H9 (cell line): ENCODE measurements at regions not wholly inside any gene's neighbourhood (a gene's known extent, or its start where the extent isn't known, plus 50 kb on each side); places are given as distances from the start of the nearest gene placed in this dataset.

ENCODE experiments used
- DNase-seq: peaks from one replicate; pipeline ENCODE4 v3.0.0-alpha.2; 2017
- H2AFZ ChIP-seq: one replicate; pipeline ENCODE4 v1.6.1; 2013; ENCODE audit warnings: mild to moderate bottlenecking, low read length, control low read depth, moderate library complexity
- H2AK5ac ChIP-seq: 2 replicates; pipeline ENCODE4 v1.6.1; 2013; ENCODE audit warnings: low read length, control low read depth, mixed read lengths; ENCODE audit not compliant: insufficient read length
- H2BK120ac ChIP-seq: one replicate; pipeline ENCODE4 v1.6.1; 2013; ENCODE audit warnings: low read depth, mild to moderate bottlenecking, low read length, control low read depth, inconsistent platforms; ENCODE audit not compliant: poor library complexity, severe bottlenecking
- H2BK12ac ChIP-seq: 2 replicates; pipeline ENCODE4 v1.6.1; 2013; ENCODE audit warnings: low read length, control low read depth, mixed read lengths, low read depth; ENCODE audit not compliant: insufficient read length
- H2BK15ac ChIP-seq: 2 replicates; pipeline ENCODE4 v1.6.1; 2013; ENCODE audit warnings: low read depth, low read length, control low read depth
- H2BK20ac ChIP-seq: one replicate; pipeline ENCODE4 v1.6.1; 2013; ENCODE audit warnings: low read depth, mild to moderate bottlenecking, low read length, control low read depth, inconsistent platforms; ENCODE audit not compliant: poor library complexity, severe bottlenecking
- H2BK5ac ChIP-seq: 2 replicates; pipeline ENCODE4 v1.6.1; 2013; ENCODE audit warnings: low read length, control low read depth, mixed read lengths; ENCODE audit not compliant: insufficient read length
- H3K14ac ChIP-seq: 2 replicates; pipeline ENCODE4 v1.6.1; 2013; ENCODE audit warnings: low read length, control low read depth; ENCODE audit not compliant: insufficient read depth
- H3K18ac ChIP-seq: 2 replicates; pipeline ENCODE4 v1.6.1; 2013; ENCODE audit warnings: low read depth, mild to moderate bottlenecking, mixed read lengths, low read length, control low read depth; ENCODE audit not compliant: insufficient read length
- H3K23ac ChIP-seq: 2 replicates; pipeline ENCODE4 v1.6.1; 2013; ENCODE audit warnings: low read length, control low read depth, mixed read lengths, low read depth; ENCODE audit not compliant: insufficient read length
- H3K23me2 ChIP-seq: 2 replicates; pipeline ENCODE4 v1.6.1; 2013; ENCODE audit warnings: low read depth, mild to moderate bottlenecking, mixed read lengths, low read length, control low read depth; ENCODE audit not compliant: insufficient read length, poor library complexity, severe bottlenecking
- H3K27ac ChIP-seq: 2 replicates; pipeline ENCODE4 v1.5.1; 2013; ENCODE audit warnings: low read length, control low read depth, mixed read lengths, low read depth; ENCODE audit not compliant: insufficient read length
- H3K27me3 ChIP-seq: 2 replicates; pipeline ENCODE4 v1.6.1; 2013; ENCODE audit warnings: low read length, control low read depth, inconsistent platforms; ENCODE audit not compliant: insufficient read depth
- H3K4ac ChIP-seq: 2 replicates; pipeline ENCODE4 v1.6.1; 2013; ENCODE audit warnings: low read depth, mild to moderate bottlenecking, control low read depth, inconsistent platforms, low read length, moderate library complexity
- H3K4me1 ChIP-seq: 2 replicates; pipeline ENCODE4 v1.6.1; 2013; ENCODE audit warnings: low read length, control low read depth, inconsistent platforms; ENCODE audit not compliant: insufficient read depth
- H3K4me2 ChIP-seq: 2 replicates; pipeline ENCODE4 v1.6.1; 2013; ENCODE audit warnings: low read length, control low read depth, mixed read lengths; ENCODE audit not compliant: insufficient read length, insufficient read depth
- H3K56ac ChIP-seq: 2 replicates; pipeline ENCODE4 v1.6.1; 2013; ENCODE audit warnings: low read depth, mild to moderate bottlenecking, mixed read lengths, low read length, control low read depth; ENCODE audit not compliant: insufficient read length
- H3K79me1 ChIP-seq: 2 replicates; pipeline ENCODE4 v1.6.1; 2013; ENCODE audit warnings: low read depth, mild to moderate bottlenecking, moderate library complexity, low read length, control low read depth, inconsistent platforms; ENCODE audit not compliant: insufficient read depth, poor library complexity, severe bottlenecking
- H3K79me2 ChIP-seq: 2 replicates; pipeline ENCODE4 v1.6.1; 2013; ENCODE audit warnings: low read length, control low read depth, inconsistent platforms; ENCODE audit not compliant: insufficient read depth
- H3K9ac ChIP-seq: 2 replicates; pipeline ENCODE4 v1.6.1; 2013; ENCODE audit warnings: low read length, control low read depth, mixed read lengths; ENCODE audit not compliant: insufficient read length; ENCODE audit errors: extremely low read depth
- H3K9me3 ChIP-seq: one replicate; pipeline ENCODE4 v1.6.1; 2013; ENCODE audit warnings: low read depth, low read length, inconsistent platforms; ENCODE audit not compliant: control insufficient read depth
- H3T11ph ChIP-seq: one replicate; pipeline ENCODE4 v1.6.1; 2013; ENCODE audit warnings: mild to moderate bottlenecking, low read length, control low read depth, inconsistent platforms
- H4K20me1 ChIP-seq: one replicate; pipeline ENCODE4 v1.6.1; 2013; ENCODE audit not compliant: control insufficient read depth, insufficient read length, insufficient read depth
- H4K5ac ChIP-seq: 2 replicates; pipeline ENCODE4 v1.6.1; 2013; ENCODE audit warnings: low read depth, mild to moderate bottlenecking, mixed read lengths, low read length, control low read depth; ENCODE audit not compliant: insufficient read length
- H4K8ac ChIP-seq: replicated peaks from 2 replicates; pipeline ENCODE4 v1.6.1; 2013; ENCODE audit warnings: low read length, control low read depth, mixed read lengths, low read depth; ENCODE audit not compliant: insufficient read length
- H4K91ac ChIP-seq: 2 replicates; pipeline ENCODE4 v1.6.1; 2013; ENCODE audit warnings: low read depth, mild to moderate bottlenecking, moderate library complexity, mixed read lengths, low read length, control low read depth; ENCODE audit not compliant: insufficient read length
- H3K27ac Mint-ChIP-seq, 3 experiments: 2 replicates in 2 of 3; 3 replicates in 1 of 3; pipeline ENCODE4 v1.8.0; 2020 to 2021; ENCODE audit warnings: mixed read lengths in 3 of 3, mild to moderate bottlenecking in 1 of 3, moderate library complexity in 1 of 3
- H3K27me3 Mint-ChIP-seq: 2 replicates; pipeline ENCODE4 v1.8.0; 2021; ENCODE audit warnings: low read depth, mild to moderate bottlenecking, moderate library complexity, mixed read lengths
- H3K36me3 Mint-ChIP-seq, 3 experiments: 2 replicates in 2 of 3; 3 replicates in 1 of 3; pipeline ENCODE4 v1.8.0; 2020 to 2021; ENCODE audit warnings: low read depth in 3 of 3, mixed read lengths in 3 of 3; ENCODE audit not compliant: insufficient read depth in 1 of 3
- H3K4me1 Mint-ChIP-seq, 2 experiments: 2 replicates each; pipeline ENCODE4 v1.8.0; 2020; ENCODE audit warnings: mixed read lengths in 2 of 2
- H3K4me3 Mint-ChIP-seq, 2 experiments: 2 replicates in 1 of 2; 3 replicates in 1 of 2; pipeline ENCODE4 v1.8.0; 2020 to 2021; ENCODE audit warnings: mild to moderate bottlenecking in 2 of 2, mixed read lengths in 2 of 2, moderate library complexity in 1 of 2
- H3K9me3 Mint-ChIP-seq, 2 experiments: 2 replicates in 1 of 2; 3 replicates in 1 of 2; pipeline ENCODE4 v1.8.0; 2020; ENCODE audit warnings: mild to moderate bottlenecking in 2 of 2, mixed read lengths in 2 of 2, moderate library complexity in 1 of 2
- CTCF ChIP-seq: fragments of 200-600 bp; sonication (generic); conservative IDR thresholded peaks from 3 replicates; pipeline ENCODE4 v1.8.0; 2021; ENCODE audit warnings: antibody characterized with exemption, mild to moderate bottlenecking

- Histone ChIP-seq H4K5ac (no peak overlapping the region), H2BK5ac (no peak overlapping the region), H4K91ac (no peak overlapping the region), H3K79me1 (no peaks in the 10 kb centered on the region), H3K27me3 (no peaks in the 10 kb centered on the region), H4K8ac (no peak overlapping the region), H3T11ph (no peak overlapping the region), H3K23ac (no peak overlapping the region), H3K27ac (no peak overlapping the region), H3K4ac (no peak overlapping the region), H2BK12ac (no peak overlapping the region), H3K9ac (no peak overlapping the region), H3K18ac (no peak overlapping the region), H3K4me2 (no peak overlapping the region), H2BK20ac (no peak overlapping the region), H3K56ac (no peak overlapping the region), H2BK120ac (no peak overlapping the region), H3K79me2 (no peaks in the 10 kb centered on the region), H3K14ac (no peak overlapping the region), H3K4me1 (no peaks in the 10 kb centered on the region), H3K23me2 (no peaks in the 10 kb centered on the region), H2BK15ac (no peak overlapping the region), H2AFZ (no peak overlapping the region), H3K9me3 (no peaks in the 10 kb centered on the region), H2AK5ac (no peak overlapping the region), H4K20me1 (no peaks in the 10 kb centered on the region)
- no peak overlapping the region for H3K4me3 Mint-ChIP-seq
- no peaks in the 10 kb centered on the region for H3K9me3 Mint-ChIP-seq
- peaks cover 7% of the 10 kb centered on the region for H3K27me3 Mint-ChIP-seq
- no peak for TF ChIP-seq CTCF
- no peak overlapping the region for H3K27ac Mint-ChIP-seq
- DNase-seq, result no peak
- H3K4me1 Mint-ChIP-seq, result peaks cover 0 to 2% of the 10 kb centered on the region in 2 experiments; a peak in 1 of 4 replicates
- no peaks in the 10 kb centered on the region for H3K36me3 Mint-ChIP-seq
These were observed 70.3 kb upstream of the PAK5 start for GRCh38 chr20:9909167-9909566.
